GM12878 (cell line): ENCODE measurements at regions not wholly inside any gene's neighbourhood (a gene's known extent, or its start where the extent isn't known, plus 50 kb on each side); places are given as distances from the start of the nearest gene placed in this dataset.

Source experiments
- ATAC-seq: fragments of 200-7000 bp; cut with Tn5 transposase; 3 replicates; pipeline ENCODE4 v1.9.1; 2020; ENCODE audit warnings: mild to moderate bottlenecking, moderate library complexity
- BruUV-seq: library from RNA; stranded (reverse); fragments of 400-500 nt; replicated peaks from 2 replicates; lab custom pipeline; 2021; lab: Mats Ljungman, UMichigan
- CTCF ChIA-PET: fragments of 300-600 bp; sonication (Branson Sonifier 250); formaldehyde crosslinking; extraction: SDS; loops from one replicate; lab custom pipeline; 2021; ENCODE audit warnings: inconsistent platforms; lab: Yijun Ruan, JAX
- POLR2A ChIA-PET: fragments of 350-600 bp; formaldehyde crosslinking; extraction: SDS; loops from one replicate; lab custom pipeline; 2021; ENCODE audit warnings: inconsistent platforms; lab: Charles Lee
- RAD21 ChIA-PET: fragments of 300-600 bp; sonication (Branson Sonifier 250); formaldehyde crosslinking; loops from one replicate; lab custom pipeline; 2023; ENCODE audit warnings: antibody characterized with exemption; ENCODE audit not compliant: unreplicated experiment; lab: Charles Lee
- SMC1A ChIA-PET: fragments of 300-600 bp; sonication (Branson Sonifier 250); formaldehyde crosslinking; loops from one replicate; lab custom pipeline; 2023; ENCODE audit not compliant: unreplicated experiment, uncharacterized antibody; lab: Charles Lee
- DNase-seq: peaks from one replicate; pipeline ENCODE4 v3.0.0-alpha.2; 2011; ENCODE audit warnings: low read depth, low spot score
- FAIRE-seq: peaks from 3 replicates; lab custom pipeline; 2011; peaks lifted over from hg19 to GRCh38; lab: Jason Lieb, UNC
- H2AFZ ChIP-seq: 2 replicates; pipeline ENCODE4 v1.6.0; 2011; ENCODE audit warnings: low read depth, low read length, control low read depth; ENCODE audit not compliant: control insufficient read depth
- H3K27ac ChIP-seq: 2 replicates; pipeline ENCODE4 v1.5.1; 2011; ENCODE audit warnings: control low read depth; ENCODE audit not compliant: control insufficient read depth, insufficient read depth
- H3K27me3 ChIP-seq, 2 experiments: replicated peaks in 1 of 2; 2 replicates each; pipeline versions ENCODE4 v1.6.0 to v1.6.1; 2011; ENCODE audit warnings: low read length in 1 of 2; ENCODE audit not compliant: control insufficient read depth in 2 of 2, insufficient read depth in 2 of 2
- H3K36me3 ChIP-seq, 2 experiments: 2 replicates each; pipeline ENCODE4 v1.5.1; 2011; ENCODE audit warnings: low read length in 1 of 2; ENCODE audit not compliant: control insufficient read depth in 2 of 2, insufficient read depth in 2 of 2
- H3K4me1 ChIP-seq: 2 replicates; pipeline ENCODE4 v1.6.1; 2011; ENCODE audit warnings: mild to moderate bottlenecking, low read length, moderate library complexity, mixed read lengths; ENCODE audit not compliant: control insufficient read depth, insufficient read depth
- H3K4me2 ChIP-seq: 2 replicates; pipeline ENCODE4 v1.6.0; 2011; ENCODE audit warnings: control low read depth; ENCODE audit not compliant: control insufficient read depth, insufficient read depth
- H3K4me3 ChIP-seq: fragments of 200-600 bp; sonication (generic); 2 replicates; pipeline ENCODE4 v1.5.1; 2016
- H3K79me2 ChIP-seq: 2 replicates; pipeline ENCODE4 v1.6.0; 2011; ENCODE audit warnings: low read length; ENCODE audit not compliant: control insufficient read depth, insufficient read depth
- H3K9ac ChIP-seq: 2 replicates; pipeline ENCODE4 v1.8.0; 2011; ENCODE audit warnings: low read length, control low read depth, mixed read lengths; ENCODE audit not compliant: control insufficient read depth, insufficient read depth
- H3K9me3 ChIP-seq: replicated peaks from 3 replicates; pipeline ENCODE4 v1.5.1; 2011; ENCODE audit warnings: mild to moderate bottlenecking, low read length; ENCODE audit not compliant: control insufficient read depth, insufficient read depth
- H4K20me1 ChIP-seq: 2 replicates; pipeline ENCODE4 v1.6.0; 2011; ENCODE audit not compliant: control insufficient read depth, insufficient read depth
- CBX3 ChIP-seq: fragments of 200-600 bp; sonication (generic); IDR thresholded peaks from 2 replicates; pipeline ENCODE4 v1.6.1; 2016; ENCODE audit warnings: low read depth, borderline replicate concordance
- CHD1 ChIP-seq: IDR thresholded peaks from 2 replicates; pipeline ENCODE4 v1.6.1; 2012; ENCODE audit warnings: low read depth, low read length, improper control_type of control experiment
- DPF2 ChIP-seq: fragments of 450-650 bp; IDR thresholded peaks from 2 replicates; pipeline ENCODE4 v1.6.1; 2017; ENCODE audit warnings: mild to moderate bottlenecking
- NFYA ChIP-seq: IDR thresholded peaks from 2 replicates; pipeline ENCODE4 v1.6.1; 2011; ENCODE audit warnings: low read depth, mild to moderate bottlenecking, low read length, improper control_type of control experiment, borderline replicate concordance
- POLR2A ChIP-seq: IDR thresholded peaks from 2 replicates; pipeline ENCODE4 v1.6.1; 2011; ENCODE audit warnings: low read depth, mild to moderate bottlenecking, low read length
- POU2F2 ChIP-seq: IDR thresholded peaks from 3 replicates; pipeline ENCODE4 v1.6.1; 2011; ENCODE audit warnings: low read depth, mild to moderate bottlenecking, low read length, borderline replicate concordance
- RELB ChIP-seq: fragments of 450-650 bp; IDR thresholded peaks from 2 replicates; pipeline ENCODE4 v1.6.1; 2017; ENCODE audit warnings: low read depth, mild to moderate bottlenecking, moderate library complexity
- ZNF622 ChIP-seq: fragments of 450-650 bp; IDR thresholded peaks from 2 replicates; pipeline ENCODE4 v1.6.1; 2017; ENCODE audit warnings: mild to moderate bottlenecking, inconsistent platforms
- WGBS: methylation state at CpG from one replicate; pipeline ENCODE4 v1.1.6; 2016; ENCODE audit warnings: low lambda C conversion rate; ENCODE audit not compliant: insufficient replicate concordance, insufficient coverage; ENCODE audit errors: missing lambda C conversion rate; 5-methylcytosine and 5-hydroxymethylcytosine counted together
- in situ Hi-C: fragments of 300-500 bp; cut with MboI; formaldehyde crosslinking; loops from 9 replicates; pipeline ENCODE4 v1.14.3; 2018; ENCODE audit warnings: mixed read lengths
- intact Hi-C: fragments of 100-400 bp; cut with micrococcal nuclease; formaldehyde crosslinking; loops from one replicate; pipeline ENCODE4 v1.14.2; 2022; ENCODE audit not compliant: unreplicated experiment
- TF ChIP-seq, protein P1 (sequence below): fragments of 450-650 bp; IDR thresholded peaks from 2 replicates; pipeline ENCODE4 v1.6.1; 2018; ENCODE audit warnings: borderline replicate concordance, mild to moderate bottlenecking; ENCODE audit not compliant: partially characterized antibody
- TF ChIP-seq, protein P2 (sequence below), 3 experiments: IDR thresholded peaks in 2 of 3; conservative IDR thresholded peaks in 1 of 3; 2 replicates each; pipeline ENCODE4 v1.5.1; 2011; ENCODE audit warnings: low read depth in 3 of 3, low read length in 3 of 3, mild to moderate bottlenecking in 3 of 3, control low read depth in 2 of 3, moderate library complexity in 2 of 3, inconsistent platforms in 1 of 3, mixed read lengths in 1 of 3; ENCODE audit not compliant: control insufficient read depth in 2 of 3, insufficient read depth in 1 of 3; ENCODE audit errors: extremely low read depth in 1 of 3
- TF ChIP-seq, protein P3 (sequence below): fragments of 450-650 bp; IDR thresholded peaks from 2 replicates; pipeline ENCODE4 v1.6.1; 2016; ENCODE audit warnings: mild to moderate bottlenecking

DNA sequence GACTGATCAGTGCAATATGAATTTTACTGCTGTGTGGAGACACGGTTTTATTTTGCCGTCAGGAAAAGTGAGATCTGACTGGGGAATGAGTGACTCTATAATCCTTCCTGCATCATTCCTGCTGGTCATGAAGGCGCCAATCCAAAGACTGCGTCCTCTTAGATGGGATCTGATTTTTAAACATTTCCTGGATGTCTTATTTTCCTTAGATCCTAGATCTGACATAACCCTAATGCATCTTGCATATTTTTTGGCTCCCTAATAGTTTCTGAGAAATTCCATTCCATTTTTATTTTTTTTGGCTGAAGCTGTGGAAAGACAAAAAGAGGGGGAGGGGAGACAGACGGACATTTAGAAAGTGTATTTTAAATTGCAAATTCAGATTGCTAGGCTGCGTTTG, 454.9 kb upstream of the FAT1 start:
- DNase-seq (no peak), FAIRE-seq (no peak), ATAC-seq (no peak)
- Histone ChIP-seq H3K4me2 (no peak overlapping the region), H2AFZ (no peak overlapping the region), H3K36me3 (no peaks in the 10 kb centered on the region), H3K27me3 (no peaks in the 10 kb centered on the region), H4K20me1 (no peaks in the 10 kb centered on the region), H3K27ac (no peak overlapping the region), H3K9me3 (no peaks in the 10 kb centered on the region; the same call in 2 of the 3 replicates), H3K79me2 (no peaks in the 10 kb centered on the region), H3K9ac (no peak overlapping the region), H3K4me1 (no peaks in the 10 kb centered on the region), H3K4me3 (no peak overlapping the region)
- ChIA-PET SMC1A (no interaction called here), POLR2A (no interaction called here), CTCF (no interaction called here), RAD21 (no interaction called here)
- WGBS = 18% methylated on average over 6 of the region's 6 CpGs
- intact Hi-C loops = no loop called here
- BruUV-seq = no TSS peak
- TF ChIP-seq DPF2 = no peak
- TF ChIP-seq RELB = no peak
- TF ChIP-seq, protein P1, sequence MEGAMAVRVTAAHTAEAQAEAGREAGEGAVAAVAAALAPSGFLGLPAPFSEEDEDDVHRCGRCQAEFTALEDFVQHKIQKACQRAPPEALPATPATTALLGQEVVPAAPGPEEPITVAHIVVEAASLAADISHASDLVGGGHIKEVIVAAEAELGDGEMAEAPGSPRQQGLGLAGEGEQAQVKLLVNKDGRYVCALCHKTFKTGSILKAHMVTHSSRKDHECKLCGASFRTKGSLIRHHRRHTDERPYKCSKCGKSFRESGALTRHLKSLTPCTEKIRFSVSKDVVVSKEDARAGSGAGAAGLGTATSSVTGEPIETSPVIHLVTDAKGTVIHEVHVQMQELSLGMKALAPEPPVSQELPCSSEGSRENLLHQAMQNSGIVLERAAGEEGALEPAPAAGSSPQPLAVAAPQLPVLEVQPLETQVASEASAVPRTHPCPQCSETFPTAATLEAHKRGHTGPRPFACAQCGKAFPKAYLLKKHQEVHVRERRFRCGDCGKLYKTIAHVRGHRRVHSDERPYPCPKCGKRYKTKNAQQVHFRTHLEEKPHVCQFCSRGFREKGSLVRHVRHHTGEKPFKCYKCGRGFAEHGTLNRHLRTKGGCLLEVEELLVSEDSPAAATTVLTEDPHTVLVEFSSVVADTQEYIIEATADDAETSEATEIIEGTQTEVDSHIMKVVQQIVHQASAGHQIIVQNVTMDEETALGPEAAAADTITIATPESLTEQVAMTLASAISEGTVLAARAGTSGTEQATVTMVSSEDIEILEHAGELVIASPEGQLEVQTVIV = no peak
- TF ChIP-seq POLR2A = no peak
- TF ChIP-seq, protein P2, sequence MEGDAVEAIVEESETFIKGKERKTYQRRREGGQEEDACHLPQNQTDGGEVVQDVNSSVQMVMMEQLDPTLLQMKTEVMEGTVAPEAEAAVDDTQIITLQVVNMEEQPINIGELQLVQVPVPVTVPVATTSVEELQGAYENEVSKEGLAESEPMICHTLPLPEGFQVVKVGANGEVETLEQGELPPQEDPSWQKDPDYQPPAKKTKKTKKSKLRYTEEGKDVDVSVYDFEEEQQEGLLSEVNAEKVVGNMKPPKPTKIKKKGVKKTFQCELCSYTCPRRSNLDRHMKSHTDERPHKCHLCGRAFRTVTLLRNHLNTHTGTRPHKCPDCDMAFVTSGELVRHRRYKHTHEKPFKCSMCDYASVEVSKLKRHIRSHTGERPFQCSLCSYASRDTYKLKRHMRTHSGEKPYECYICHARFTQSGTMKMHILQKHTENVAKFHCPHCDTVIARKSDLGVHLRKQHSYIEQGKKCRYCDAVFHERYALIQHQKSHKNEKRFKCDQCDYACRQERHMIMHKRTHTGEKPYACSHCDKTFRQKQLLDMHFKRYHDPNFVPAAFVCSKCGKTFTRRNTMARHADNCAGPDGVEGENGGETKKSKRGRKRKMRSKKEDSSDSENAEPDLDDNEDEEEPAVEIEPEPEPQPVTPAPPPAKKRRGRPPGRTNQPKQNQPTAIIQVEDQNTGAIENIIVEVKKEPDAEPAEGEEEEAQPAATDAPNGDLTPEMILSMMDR (IDR thresholded peaks at IDR 0.05 in 2 of 3, conservative IDR thresholded peaks at IDR 0.05 in 1 of 3; ENCODE audit: control insufficient read depth in 2 of 3, extremely low read depth in 1 of 3, insufficient read depth in 1 of 3, low read depth in 3 of 3, low read length in 3 of 3) = no peak
- TF ChIP-seq NFYA = no peak
- no peak for TF ChIP-seq CHD1
- no peak for TF ChIP-seq POU2F2
- TF ChIP-seq, protein P3, sequence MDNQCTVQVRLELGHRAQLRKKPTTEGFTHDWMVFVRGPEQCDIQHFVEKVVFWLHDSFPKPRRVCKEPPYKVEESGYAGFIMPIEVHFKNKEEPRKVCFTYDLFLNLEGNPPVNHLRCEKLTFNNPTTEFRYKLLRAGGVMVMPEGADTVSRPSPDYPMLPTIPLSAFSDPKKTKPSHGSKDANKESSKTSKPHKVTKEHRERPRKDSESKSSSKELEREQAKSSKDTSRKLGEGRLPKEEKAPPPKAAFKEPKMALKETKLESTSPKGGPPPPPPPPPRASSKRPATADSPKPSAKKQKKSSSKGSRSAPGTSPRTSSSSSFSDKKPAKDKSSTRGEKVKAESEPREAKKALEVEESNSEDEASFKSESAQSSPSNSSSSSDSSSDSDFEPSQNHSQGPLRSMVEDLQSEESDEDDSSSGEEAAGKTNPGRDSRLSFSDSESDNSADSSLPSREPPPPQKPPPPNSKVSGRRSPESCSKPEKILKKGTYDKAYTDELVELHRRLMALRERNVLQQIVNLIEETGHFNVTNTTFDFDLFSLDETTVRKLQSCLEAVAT = no peak
- TF ChIP-seq CBX3 = no peak
- TF ChIP-seq ZNF622 = no peak
- in situ Hi-C loops = no loop called here
